H4 (cell line): ENCODE measurements at regions not wholly inside any gene's neighbourhood (a gene's known extent, or its start where the extent isn't known, plus 50 kb on each side); places are given as distances from the start of the nearest gene placed in this dataset.

ENCODE experiments used
- DNase-seq: peaks from one replicate; pipeline ENCODE4 v3.0.0-alpha.2; 2015; ENCODE audit warnings: low spot score

- DNase-seq: no peak
These were observed 83.0 kb upstream of the HS6ST1 start for GRCh38 chr2:128401680-128402079.

- no peak for DNase-seq
These were observed 84.4 kb upstream of the HS6ST1 start for GRCh38 chr2:128402911-128403670.

GRCh38 chr2:128403814-128404708 lies 85.4 kb upstream of the HS6ST1 start:
- DNase-seq: no peak

- DNase-seq: no peak
These were observed 86.2 kb upstream of the HS6ST1 start for GRCh38 chr2:128404709-128405466.

DNA sequence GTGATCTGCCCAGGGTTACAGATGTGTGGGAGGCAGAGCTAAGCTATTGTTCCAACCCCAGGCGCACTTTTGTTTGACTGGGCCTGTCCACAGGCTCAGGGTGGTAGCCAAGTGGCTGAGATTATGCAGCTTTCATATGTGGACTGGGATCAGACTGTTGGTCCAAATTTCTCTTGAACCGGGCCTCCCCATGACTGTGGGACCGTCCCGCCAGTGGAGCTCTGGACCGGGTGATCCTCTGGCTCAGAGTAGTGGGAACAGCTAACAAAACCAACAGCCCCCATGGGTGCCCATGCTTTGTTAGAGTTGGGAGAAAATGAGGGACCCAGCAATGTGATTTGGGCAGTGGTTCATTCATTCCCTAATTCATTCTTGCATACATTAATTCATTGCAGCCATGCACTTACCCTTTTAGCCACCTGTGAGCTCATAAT lies 86.8 kb upstream of the HS6ST1 start:
- no peak for DNase-seq

GRCh38 chr2:128405981-128406613 lies 87.4 kb upstream of the HS6ST1 start:
- no peak for DNase-seq

DNA sequence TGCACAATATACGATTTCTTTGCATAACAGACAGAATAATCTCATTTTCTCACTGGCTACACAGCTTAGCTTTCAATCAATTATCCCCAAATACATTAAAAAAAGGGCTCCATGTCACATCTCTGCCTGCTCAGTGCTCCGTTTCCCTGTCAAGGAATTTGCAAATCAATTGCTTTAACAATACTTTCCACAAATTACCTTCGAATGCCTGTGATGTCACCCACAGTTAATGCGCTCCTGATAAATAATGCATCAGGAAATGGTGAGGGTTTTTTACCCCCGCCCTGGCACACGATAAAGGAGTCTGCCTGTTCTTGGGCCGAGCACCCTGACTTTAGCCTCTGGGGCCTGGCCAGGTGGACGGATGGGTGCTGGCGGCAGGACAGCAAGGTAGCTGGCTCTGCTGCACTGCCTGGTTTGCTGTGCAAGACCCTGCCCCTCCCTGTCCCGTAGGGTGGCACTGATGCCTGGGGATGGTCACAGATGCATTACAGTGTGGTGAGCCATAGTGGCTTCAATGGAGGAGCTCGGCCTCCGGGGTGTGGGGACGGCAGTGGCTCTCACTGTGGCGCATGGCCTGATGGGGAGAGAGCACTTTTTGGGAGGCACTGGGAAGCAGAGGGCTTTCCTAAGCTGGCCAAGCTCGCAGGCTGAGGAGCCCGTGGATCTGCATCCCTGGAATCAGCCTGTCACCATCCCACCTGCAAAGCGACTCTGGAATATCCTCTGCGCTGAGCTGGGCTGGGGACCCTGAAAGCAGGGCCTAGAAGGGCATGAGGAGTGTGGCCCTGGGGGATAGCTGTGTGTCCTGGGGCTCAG lies 88.3 kb upstream of the HS6ST1 start:
- no peak for DNase-seq

DNA sequence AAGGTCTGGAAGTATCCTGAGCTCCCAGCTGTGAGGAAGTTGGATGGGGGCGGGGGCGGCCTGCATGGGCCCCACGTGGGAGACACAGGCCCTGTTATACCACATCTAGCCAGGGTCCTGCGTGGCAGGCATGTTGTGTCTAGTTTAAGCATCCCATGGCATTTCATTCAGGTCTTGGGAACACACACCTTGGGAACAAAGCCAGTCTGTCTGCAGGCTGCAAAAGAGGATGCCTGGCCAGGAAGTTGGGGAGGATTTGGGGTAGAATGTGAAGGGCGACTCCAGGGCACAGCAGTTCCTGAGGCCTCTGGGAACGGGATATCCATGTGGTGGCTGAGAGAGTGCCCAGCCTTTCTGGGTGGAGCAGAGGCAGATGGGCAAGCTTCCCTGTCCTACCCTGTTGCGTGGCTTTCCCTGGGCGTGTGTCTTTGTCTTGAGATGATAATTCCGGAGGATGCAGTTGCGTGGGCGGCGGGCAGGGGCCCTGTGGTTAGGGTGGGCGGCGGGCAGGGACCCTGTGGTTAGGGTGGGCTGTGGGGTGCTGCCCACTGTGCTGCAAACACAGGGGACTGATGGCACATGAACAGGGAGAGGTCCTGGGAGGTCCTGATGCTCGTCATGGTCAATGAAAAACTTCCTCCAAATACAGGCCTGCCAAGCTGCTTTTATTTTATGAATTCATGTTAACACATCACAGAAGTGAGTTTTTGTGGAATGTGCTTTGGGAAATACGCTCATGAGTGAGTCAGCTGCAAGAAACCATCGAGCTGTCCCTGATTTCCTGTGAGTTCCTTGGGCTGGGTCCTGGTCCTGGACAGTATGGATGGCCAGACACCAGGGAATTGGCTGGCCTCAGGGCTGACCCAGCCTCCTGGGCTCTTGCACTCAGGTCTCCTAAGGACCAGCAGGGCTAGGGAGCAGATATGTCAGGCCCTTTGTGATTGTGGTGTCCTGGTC lies 90.0 kb upstream of the HS6ST1 start:
- DNase-seq: no peak

GRCh38 chr2:128409326-128410034 lies 90.8 kb upstream of the HS6ST1 start:
- no peak for DNase-seq

GRCh38 chr2:128410035-128410757 lies 91.5 kb upstream of the HS6ST1 start:
- no peak for DNase-seq

DNA sequence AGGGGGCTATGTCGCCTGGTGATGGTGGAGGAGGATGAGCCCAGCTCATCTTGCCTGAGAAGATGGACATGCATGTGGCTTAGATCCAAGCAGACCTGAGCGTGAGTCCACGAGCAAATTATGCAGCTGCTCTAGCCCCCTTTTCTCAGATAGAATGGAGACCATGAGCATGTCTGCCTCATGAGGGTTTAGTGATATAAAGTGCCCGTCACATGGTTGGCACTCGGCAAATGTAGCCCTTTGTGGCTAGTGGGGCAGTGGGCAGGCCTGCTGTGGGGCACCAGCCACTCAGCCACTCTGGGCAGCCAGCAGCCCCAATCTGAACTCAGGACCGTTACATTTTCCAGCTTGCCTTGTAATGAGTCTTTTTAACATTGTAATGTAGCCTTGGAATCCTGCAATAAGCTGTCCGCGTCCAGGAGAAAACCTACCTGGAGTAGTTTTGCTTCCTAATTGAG lies 92.1 kb upstream of the HS6ST1 start:
- no peak for DNase-seq

DNA sequence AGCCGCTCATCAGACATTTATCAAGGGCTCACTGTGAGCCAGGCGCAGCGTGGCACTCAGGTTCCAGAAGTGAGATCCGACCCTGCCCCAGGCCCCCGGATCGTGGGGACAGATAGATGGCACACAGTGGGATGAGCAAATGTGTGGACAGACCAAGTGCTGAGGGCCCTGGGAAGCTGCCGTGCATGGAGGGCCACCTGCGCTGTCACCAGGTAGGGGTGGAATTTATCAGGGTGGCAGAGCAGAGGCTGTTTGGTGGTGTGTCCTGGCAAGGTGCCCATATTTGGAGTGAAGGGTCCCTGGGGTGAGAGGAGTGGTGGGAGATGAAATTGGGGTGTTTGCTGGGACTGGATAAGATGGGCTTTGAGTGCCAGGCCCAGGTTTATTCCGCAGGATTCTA lies 92.8 kb upstream of the HS6ST1 start:
- DNase-seq: no peak

DNA sequence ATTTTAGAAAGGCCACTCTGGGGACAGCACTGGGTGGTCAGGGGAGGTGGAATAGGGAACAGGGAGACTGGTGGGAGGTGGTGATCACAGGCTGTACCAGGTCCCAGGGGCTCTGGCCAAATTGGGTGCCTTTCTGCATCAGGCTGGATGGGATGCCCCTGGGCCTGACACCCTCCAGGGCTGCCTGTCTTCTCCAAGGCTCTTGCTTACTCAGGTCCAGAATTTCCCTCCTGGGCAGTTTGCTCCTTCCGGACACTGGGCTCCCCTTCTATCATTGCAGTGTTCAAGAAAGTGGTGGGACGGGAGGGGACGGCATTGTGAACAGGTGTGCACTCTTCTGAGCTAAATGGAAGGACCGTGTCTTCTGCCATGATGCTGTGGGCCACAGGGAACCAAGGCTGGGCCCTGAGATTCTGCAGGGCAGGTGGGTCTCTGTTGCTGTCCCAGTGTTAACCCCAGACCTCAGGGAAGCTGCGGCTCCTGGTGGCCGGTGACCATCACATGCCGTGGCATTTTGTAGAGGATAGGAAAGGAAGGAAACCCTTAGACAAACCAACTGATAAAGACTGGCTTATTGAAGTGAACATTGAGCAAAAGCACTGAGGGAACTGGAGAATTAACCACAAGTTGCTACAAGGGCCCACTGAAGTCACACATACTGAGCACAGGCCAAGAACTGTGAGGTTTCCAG lies 93.7 kb upstream of the HS6ST1 start:
- DNase-seq: no peak

GRCh38 chr2:128413014-128413717 lies 94.5 kb upstream of the HS6ST1 start:
- DNase-seq: no peak

GRCh38 chr2:128413718-128414341 lies 95.2 kb upstream of the HS6ST1 start:
- no peak for DNase-seq

DNA sequence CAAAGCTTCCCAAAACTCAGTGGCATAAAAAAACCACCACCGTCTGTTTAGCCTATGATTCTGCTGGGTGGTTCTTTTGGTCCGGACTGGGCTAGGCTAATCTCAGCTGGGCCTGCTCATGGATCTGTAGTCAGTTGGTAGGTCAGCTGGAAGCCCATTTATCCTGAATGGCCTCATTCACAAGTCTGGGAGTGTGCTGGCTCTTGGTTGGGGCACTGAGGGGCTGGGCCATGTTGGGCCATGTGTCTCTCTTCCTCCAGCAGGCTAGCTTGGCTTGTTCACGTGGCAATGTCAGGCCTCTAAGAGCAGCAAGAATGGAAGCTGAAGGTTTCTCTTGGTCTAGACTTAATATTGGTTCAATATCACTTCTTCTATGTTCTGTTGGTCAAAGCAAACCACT lies 95.7 kb upstream of the HS6ST1 start:
- no peak for DNase-seq
